H1 (cell line): ENCODE measurements at regions not wholly inside any gene's neighbourhood (a gene's known extent, or its start where the extent isn't known, plus 50 kb on each side); places are given as distances from the start of the nearest gene placed in this dataset.

Experiments used
- CTCF ChIA-PET: fragments of 300-600 bp; sonication (Branson Sonifier 250); formaldehyde crosslinking; loops from one replicate; lab custom pipeline; 2021; ENCODE audit not compliant: partially characterized antibody; lab: Charles Lee
- POLR2A ChIA-PET: fragments of 300-600 bp; sonication (Branson Sonifier 250); formaldehyde crosslinking; loops from one replicate; lab custom pipeline; 2021; ENCODE audit warnings: inconsistent platforms; ENCODE audit not compliant: partially characterized antibody; lab: Charles Lee
- DNase-seq, 2 experiments: peaks; one replicate each; pipeline versions ENCODE4 v3.0.0 to v3.0.0-alpha.2; 2010 to 2022; ENCODE audit warnings: low spot score in 2 of 2, low read depth in 1 of 2, mixed read lengths in 1 of 2
- FAIRE-seq: peaks from 2 replicates; lab custom pipeline; 2011; peaks lifted over from hg19 to GRCh38; lab: Jason Lieb, UNC
- H2AFZ ChIP-seq: 2 replicates; pipeline ENCODE4 v1.8.1; 2012; ENCODE audit warnings: low read length, inconsistent platforms
- H2AK5ac ChIP-seq: 2 replicates; pipeline ENCODE4 v1.6.1; 2013; ENCODE audit warnings: low read depth, low read length
- H2BK120ac ChIP-seq: replicated peaks from 2 replicates; pipeline ENCODE3; 2013; ENCODE audit warnings: low read depth, low read length, inconsistent platforms
- H2BK12ac ChIP-seq: 2 replicates; pipeline ENCODE4 v1.6.1; 2013; ENCODE audit warnings: low read depth, low read length
- H2BK15ac ChIP-seq: 2 replicates; pipeline ENCODE4 v1.6.1; 2013; ENCODE audit warnings: low read length
- H2BK20ac ChIP-seq: 2 replicates; pipeline ENCODE4 v1.6.1; 2013; ENCODE audit warnings: low read length
- H2BK5ac ChIP-seq: 2 replicates; pipeline ENCODE4 v1.6.1; 2013; ENCODE audit warnings: low read depth, low read length
- H3K14ac ChIP-seq: 2 replicates; pipeline ENCODE4 v1.6.1; 2013; ENCODE audit warnings: inconsistent platforms; ENCODE audit not compliant: insufficient read length
- H3K18ac ChIP-seq: 2 replicates; pipeline ENCODE4 v1.6.1; 2013; ENCODE audit warnings: low read length; ENCODE audit errors: extremely low read depth
- H3K23ac ChIP-seq: 2 replicates; pipeline ENCODE4 v1.6.1; 2013; ENCODE audit warnings: inconsistent platforms; ENCODE audit not compliant: insufficient read length
- H3K23me2 ChIP-seq: 2 replicates; pipeline ENCODE4 v1.6.1; 2013; ENCODE audit warnings: low read depth, low read length
- H3K27ac ChIP-seq: 2 replicates; pipeline ENCODE4 v1.6.1; 2011; ENCODE audit warnings: low read depth, low read length, inconsistent platforms
- H3K27me3 ChIP-seq, 4 experiments: replicated peaks in 1 of 4; 1 replicate in 1 of 4; 2 replicates in 3 of 4; pipeline versions ENCODE4 v1.6.1 to v1.8.1; 2011 to 2013; ENCODE audit warnings: low read length in 3 of 4, mild to moderate bottlenecking in 3 of 4, inconsistent platforms in 2 of 4, mixed read lengths in 2 of 4, moderate library complexity in 1 of 4; ENCODE audit not compliant: control insufficient read depth in 3 of 4, insufficient read depth in 3 of 4; ENCODE audit errors: extremely low read depth in 1 of 4
- H3K36me3 ChIP-seq, 4 experiments: 2 replicates each; pipeline versions ENCODE4 v1.6.1 to v1.8.1; 2011 to 2013; ENCODE audit warnings: mild to moderate bottlenecking in 4 of 4, low read length in 3 of 4, moderate library complexity in 2 of 4, control low read depth in 1 of 4, inconsistent platforms in 1 of 4; ENCODE audit not compliant: insufficient read depth in 4 of 4, control insufficient read depth in 2 of 4
- H3K4ac ChIP-seq: replicated peaks from 2 replicates; pipeline ENCODE3; 2013; ENCODE audit warnings: low read length, low read depth, mixed read lengths, inconsistent platforms; ENCODE audit not compliant: insufficient read length
- H3K4me1 ChIP-seq, 4 experiments: replicated peaks in 1 of 4; 1 replicate in 1 of 4; 2 replicates in 3 of 4; pipeline versions ENCODE4 v1.6.1 to v1.8.1; 2011 to 2013; ENCODE audit warnings: low read length in 3 of 4, inconsistent platforms in 2 of 4, mixed read lengths in 1 of 4; ENCODE audit not compliant: insufficient read depth in 4 of 4, control insufficient read depth in 3 of 4
- H3K4me2 ChIP-seq, 2 experiments: 2 replicates each; pipeline versions ENCODE4 v1.6.1 to v1.8.1; 2011 to 2013; ENCODE audit warnings: low read depth in 2 of 2, low read length in 2 of 2, control low read depth in 1 of 2, inconsistent platforms in 1 of 2, mild to moderate bottlenecking in 1 of 2; ENCODE audit not compliant: insufficient read depth in 1 of 2
- H3K4me3 ChIP-seq, 4 experiments: fragments of 200-600, 300-600 bp in 1 of 4; sonication (generic), shearing (Covaris generic), sonication (Bioruptor Twin) in 1 of 4; 2 replicates each; pipeline versions ENCODE4 v1.5.1 to v1.8.1; 2011 to 2016; ENCODE audit warnings: low read length in 4 of 4, low read depth in 3 of 4, control low read depth in 2 of 4, inconsistent platforms in 2 of 4, mild to moderate bottlenecking in 2 of 4, mixed read lengths in 1 of 4, moderate library complexity in 1 of 4; ENCODE audit not compliant: insufficient read depth in 2 of 4; ENCODE audit errors: extremely low read depth in 1 of 4
- H3K56ac ChIP-seq: replicated peaks from 2 replicates; pipeline ENCODE3; 2013; ENCODE audit warnings: low read depth, mild to moderate bottlenecking, mixed read lengths, low read length, inconsistent platforms; ENCODE audit not compliant: insufficient read length
- H3K79me1 ChIP-seq: 2 replicates; pipeline ENCODE4 v1.6.1; 2013; ENCODE audit warnings: low read depth, low read length, control low read depth
- H3K79me2 ChIP-seq, 2 experiments: 2 replicates each; pipeline versions ENCODE4 v1.6.1 to v1.8.1; 2012 to 2013; ENCODE audit warnings: low read length in 2 of 2, mild to moderate bottlenecking in 2 of 2, inconsistent platforms in 1 of 2; ENCODE audit not compliant: insufficient read depth in 2 of 2, control insufficient read depth in 1 of 2
- H3K9ac ChIP-seq, 4 experiments: replicated peaks in 1 of 4; 1 replicate in 1 of 4; 2 replicates in 3 of 4; pipeline versions ENCODE4 v1.6.1 to v1.8.1; 2011 to 2013; ENCODE audit warnings: low read depth in 3 of 4, low read length in 3 of 4, control low read depth in 2 of 4, mild to moderate bottlenecking in 2 of 4, moderate library complexity in 2 of 4, inconsistent platforms in 1 of 4; ENCODE audit errors: extremely low read depth in 1 of 4
- H3K9me3 ChIP-seq, 2 experiments: 2 replicates each; pipeline versions ENCODE4 v1.6.1 to v1.8.1; 2012 to 2013; ENCODE audit warnings: mild to moderate bottlenecking in 2 of 2, moderate library complexity in 2 of 2, control low read depth in 1 of 2, inconsistent platforms in 1 of 2, low read depth in 1 of 2, low read length in 1 of 2, mixed read lengths in 1 of 2; ENCODE audit not compliant: insufficient read depth in 2 of 2
- H4K20me1 ChIP-seq, 2 experiments: replicated peaks in 1 of 2; 2 replicates each; pipeline versions ENCODE3 to v1.8.1; 2011 to 2013; ENCODE audit warnings: inconsistent platforms in 2 of 2, low read length in 2 of 2, mild to moderate bottlenecking in 1 of 2; ENCODE audit not compliant: insufficient read depth in 2 of 2, control insufficient read depth in 1 of 2
- H4K5ac ChIP-seq: 2 replicates; pipeline ENCODE4 v1.6.1; 2013; ENCODE audit warnings: low read length, low read depth, mixed read lengths, inconsistent platforms; ENCODE audit not compliant: insufficient read length
- H4K8ac ChIP-seq: 2 replicates; pipeline ENCODE4 v1.8.0; 2013; ENCODE audit warnings: mild to moderate bottlenecking, moderate library complexity, low read length, inconsistent platforms; ENCODE audit not compliant: insufficient read depth; ENCODE audit errors: extremely low read depth
- H4K91ac ChIP-seq: replicated peaks from 2 replicates; pipeline ENCODE3; 2013; ENCODE audit warnings: low read length, mixed read lengths, inconsistent platforms; ENCODE audit not compliant: insufficient read length
- ASH2L ChIP-seq: fragments of 200-600, 300-600 bp; sonication (generic); IDR thresholded peaks from one replicate; pipeline ENCODE4 v1.7.1; 2017; ENCODE audit warnings: low read length
- POLR2AphosphoS5 ChIP-seq: IDR thresholded peaks from 2 replicates; pipeline ENCODE4 v1.6.1; 2011; ENCODE audit warnings: low read depth, low read length
- TCF12 ChIP-seq: IDR thresholded peaks from 2 replicates; pipeline ENCODE4 v1.6.1; 2011; ENCODE audit warnings: low read depth, mild to moderate bottlenecking, low read length
- WGBS, 2 experiments: shearing (Covaris generic) in 1 of 2; methylation state at CpG; one replicate each; pipeline versions ENCODE4 v1.1.6 to v1.1.7; 2013 to 2015; ENCODE audit warnings: low lambda C conversion rate in 2 of 2, mixed read lengths in 2 of 2, inconsistent platforms in 1 of 2, low coverage in 1 of 2, missing lambda C conversion rate in 1 of 2; ENCODE audit not compliant: insufficient replicate concordance in 2 of 2, insufficient coverage in 1 of 2, insufficient read length in 1 of 2; ENCODE audit errors: extremely low coverage in 1 of 2, missing lambda C conversion rate in 1 of 2; 5-methylcytosine and 5-hydroxymethylcytosine counted together

DNA sequence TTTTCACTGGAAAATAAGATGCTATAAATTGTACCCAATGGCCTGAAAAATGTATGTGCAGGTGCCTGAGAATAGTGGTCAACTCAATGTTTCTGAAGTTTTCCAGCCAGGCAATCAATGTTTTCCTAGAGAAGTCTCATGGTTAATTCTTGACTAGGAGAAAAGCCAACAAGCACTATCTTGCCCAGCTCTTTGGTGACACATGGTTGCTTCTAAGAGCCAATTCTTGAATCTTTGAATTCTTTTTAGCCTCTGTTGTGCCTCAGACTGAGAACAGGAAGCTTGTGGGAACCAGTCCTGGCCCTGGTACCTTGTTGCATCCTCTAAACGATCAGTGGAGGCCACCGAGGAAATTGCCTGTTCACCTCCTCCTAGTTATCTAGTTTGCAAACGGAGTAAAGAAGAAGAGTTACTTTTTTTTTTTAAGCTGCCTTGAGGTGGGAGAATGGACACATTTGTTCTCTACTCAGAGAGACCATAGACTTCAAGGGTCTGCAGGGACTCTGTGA lies 144.0 kb upstream of the MKLN1 start:
- POLR2A ChIA-PET: interaction anchor here (1.7 kb wide), 1 partner anchor 12 kb away, joined by 5 read pairs; no protein-coding TSS in a partner anchor
- H2BK5ac ChIP-seq: no peak overlapping the region
- no peak for FAIRE-seq
- no peak overlapping the region for H3K56ac ChIP-seq
- H2BK120ac ChIP-seq: no peak overlapping the region
- no peaks in the 10 kb centered on the region for H3K79me2 ChIP-seq
- no peak overlapping the region for H3K18ac ChIP-seq
- H3K9me3 ChIP-seq: no peaks in the 10 kb centered on the region
- no peaks in the 10 kb centered on the region for H3K36me3 ChIP-seq
- TF ChIP-seq TCF12: no peak
- TF ChIP-seq POLR2AphosphoS5: no peak
- TF ChIP-seq ASH2L: no peak
- H3K4me1 ChIP-seq: peaks cover 0 to 12% (median 4%) of the 10 kb centered on the region in 4 experiments; a peak in 4 of 7 replicates
- no peak overlapping the region for H3K4ac ChIP-seq
- H4K8ac ChIP-seq: no peak overlapping the region
- no peak overlapping the region for H3K4me2 ChIP-seq
- 83% methylated on average over 3 of the region's 3 CpGs; no CpG with 5 or more reads in 1 of the 2 experiments for WGBS, 2 experiments
- H2AFZ ChIP-seq: no peak overlapping the region
- H2AK5ac ChIP-seq: no peak overlapping the region
- no peak overlapping the region for H3K27ac ChIP-seq
- H2BK12ac ChIP-seq: no peak overlapping the region
- H3K79me1 ChIP-seq: no peaks in the 10 kb centered on the region
- no peaks in the 10 kb centered on the region for H3K27me3 ChIP-seq
- H3K4me3 ChIP-seq: no peak overlapping the region
- H4K20me1 ChIP-seq: no peaks in the 10 kb centered on the region
- no peaks in the 10 kb centered on the region for H3K23me2 ChIP-seq
- CTCF ChIA-PET: no interaction called here
- H2BK20ac ChIP-seq: no peak overlapping the region
- no peak overlapping the region for H4K5ac ChIP-seq
- H4K91ac ChIP-seq: no peak overlapping the region
- H3K23ac ChIP-seq: no peak overlapping the region
- no peak overlapping the region for H2BK15ac ChIP-seq
- no peak overlapping the region for H3K14ac ChIP-seq
- no peak for DNase-seq
- no peak overlapping the region; a peak in 1 of 7 replicates for H3K9ac ChIP-seq
